H1 (cell line): ENCODE measurements at regions not wholly inside any gene's neighbourhood (a gene's known extent, or its start where the extent isn't known, plus 50 kb on each side); places are given as distances from the start of the nearest gene placed in this dataset.

Experiments
- BRCA1 ChIP-seq: IDR thresholded peaks from 2 replicates; pipeline ENCODE4 v1.6.1; 2012; ENCODE audit warnings: low read depth, low read length, improper control_type of control experiment
- CBX5 ChIP-seq: fragments of 300-800, 300-1000 bp; sonication (generic); IDR thresholded peaks from 2 replicates; pipeline ENCODE4 v1.7.1; 2016; ENCODE audit warnings: antibody characterized with exemption, low read length, low read depth
- FOSL1 ChIP-seq: IDR thresholded peaks from 2 replicates; pipeline ENCODE4 v1.6.1; 2011; ENCODE audit warnings: mild to moderate bottlenecking, low read depth, low read length, moderate library complexity; ENCODE audit not compliant: insufficient read depth
- RAD21 ChIP-seq, 2 experiments: IDR thresholded peaks in 1 of 2; conservative IDR thresholded peaks in 1 of 2; 2 replicates each; pipeline ENCODE4 v1.6.1; 2011; ENCODE audit warnings: low read depth in 2 of 2, low read length in 2 of 2, improper control_type of control experiment in 1 of 2, inconsistent platforms in 1 of 2, mild to moderate bottlenecking in 1 of 2, moderate library complexity in 1 of 2
- TBP ChIP-seq: IDR thresholded peaks from 2 replicates; pipeline ENCODE4 v1.6.1; 2011; ENCODE audit warnings: low read depth, low read length, improper control_type of control experiment
- TCF12 ChIP-seq: IDR thresholded peaks from 2 replicates; pipeline ENCODE4 v1.6.1; 2011; ENCODE audit warnings: low read depth, mild to moderate bottlenecking, low read length
- YY1 ChIP-seq: IDR thresholded peaks from 2 replicates; pipeline ENCODE4 v1.6.1; 2011; ENCODE audit warnings: low read depth, mild to moderate bottlenecking, low read length
- TF ChIP-seq, protein P1 (sequence below), 3 experiments: IDR thresholded peaks; 1 replicate in 2 of 3; 2 replicates in 1 of 3; pipeline versions ENCODE4 v1.5.1 to v1.6.1; 2011; ENCODE audit warnings: low read length in 3 of 3, mild to moderate bottlenecking in 3 of 3, inconsistent platforms in 2 of 3, low read depth in 1 of 3, moderate library complexity in 1 of 3; ENCODE audit not compliant: insufficient read depth in 1 of 3; ENCODE audit errors: control extremely low read depth in 1 of 3

DNA sequence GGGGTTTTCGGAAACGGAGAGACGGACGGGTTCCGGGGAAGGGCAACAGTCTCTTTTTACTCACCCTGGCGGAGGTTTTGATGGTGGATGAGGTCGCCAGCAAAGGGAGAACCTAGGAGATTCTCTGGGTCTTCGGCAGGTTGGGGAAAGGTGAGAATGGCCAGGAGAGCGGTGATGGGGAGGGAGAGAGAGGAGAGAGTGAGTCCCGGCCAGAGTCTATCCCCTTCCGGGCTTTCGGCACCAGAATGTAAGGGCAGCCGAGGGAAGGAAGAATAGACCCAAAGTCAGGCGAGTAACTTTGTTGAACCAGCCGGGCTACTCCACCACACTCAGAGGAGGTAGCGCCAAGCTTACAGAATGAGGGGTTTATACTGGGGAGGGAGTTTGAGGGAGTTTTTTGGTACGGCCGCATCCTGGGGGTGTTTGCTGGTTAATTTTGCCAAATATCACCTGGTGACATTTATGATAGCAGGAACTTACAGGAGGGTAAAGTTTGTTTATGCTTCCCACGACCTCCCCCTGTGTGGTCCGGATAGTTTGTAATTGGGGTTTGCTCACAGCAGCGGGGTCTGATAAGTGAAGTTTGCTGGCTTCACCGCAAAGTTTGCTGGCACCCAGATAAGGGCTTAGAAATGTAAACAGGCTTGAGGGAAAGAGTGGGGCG is 141.1 kb upstream of the ETV3 start (continued):
- TF ChIP-seq TCF12 (no peak), YY1 (no peak), CBX5 (no peak), FOSL1 (no peak), BRCA1 (no peak), TBP (no peak), RAD21 (IDR thresholded peaks at IDR 0.05 in 1 of 2, conservative IDR thresholded peaks at IDR 0.05 in 1 of 2; ENCODE audit: low read depth in 2 of 2, low read length in 2 of 2) (no peak)
- TF ChIP-seq, protein P1, sequence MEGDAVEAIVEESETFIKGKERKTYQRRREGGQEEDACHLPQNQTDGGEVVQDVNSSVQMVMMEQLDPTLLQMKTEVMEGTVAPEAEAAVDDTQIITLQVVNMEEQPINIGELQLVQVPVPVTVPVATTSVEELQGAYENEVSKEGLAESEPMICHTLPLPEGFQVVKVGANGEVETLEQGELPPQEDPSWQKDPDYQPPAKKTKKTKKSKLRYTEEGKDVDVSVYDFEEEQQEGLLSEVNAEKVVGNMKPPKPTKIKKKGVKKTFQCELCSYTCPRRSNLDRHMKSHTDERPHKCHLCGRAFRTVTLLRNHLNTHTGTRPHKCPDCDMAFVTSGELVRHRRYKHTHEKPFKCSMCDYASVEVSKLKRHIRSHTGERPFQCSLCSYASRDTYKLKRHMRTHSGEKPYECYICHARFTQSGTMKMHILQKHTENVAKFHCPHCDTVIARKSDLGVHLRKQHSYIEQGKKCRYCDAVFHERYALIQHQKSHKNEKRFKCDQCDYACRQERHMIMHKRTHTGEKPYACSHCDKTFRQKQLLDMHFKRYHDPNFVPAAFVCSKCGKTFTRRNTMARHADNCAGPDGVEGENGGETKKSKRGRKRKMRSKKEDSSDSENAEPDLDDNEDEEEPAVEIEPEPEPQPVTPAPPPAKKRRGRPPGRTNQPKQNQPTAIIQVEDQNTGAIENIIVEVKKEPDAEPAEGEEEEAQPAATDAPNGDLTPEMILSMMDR (IDR thresholded peaks at IDR 0.05; ENCODE audit: control extremely low read depth in 1 of 3, insufficient read depth in 1 of 3, low read depth in 1 of 3, low read length in 3 of 3): no peak
